ENCODE measurements at regions not wholly inside any gene's neighbourhood (a gene's known extent, or its start where the extent isn't known, plus 50 kb on each side); places are given as distances from the start of the nearest gene placed in this dataset.

- H3K9me3 ChIP-seq (ENCODE audit: control insufficient read depth in 1 of 2, insufficient read depth in 1 of 2, low read depth in 1 of 2, low read length in 2 of 2), result no peaks in the 10 kb centered on the region
- peaks cover 0 to 7% of the 10 kb centered on the region in 2 experiments; a peak in 2 of 4 replicates for H3K4me1 ChIP-seq (ENCODE audit: control insufficient read depth in 1 of 2, insufficient read depth in 2 of 2, low read length in 2 of 2)
- ChIA-PET RAD21 (ENCODE audit: low non-redundant PET in 1 of 2, low total read pairs in 2 of 2, uncharacterized antibody in 2 of 2, unreplicated experiment in 2 of 2) (no interaction called here), CTCF (no interaction called here), POLR2A (interaction anchor here (1.1 kb wide), 1 partner anchor 49 kb away, joined by 3 read pairs; no protein-coding TSS in a partner anchor)
- intact Hi-C loops (cut with micrococcal nuclease), result no loop called here
- no peaks in the 10 kb centered on the region for H3K79me2 ChIP-seq (ENCODE audit: insufficient read depth, low read length)
- H2AFZ ChIP-seq (ENCODE audit: low read depth, low read length, poor library complexity, severe bottlenecking), result no peak overlapping the region
- no peak overlapping the region for H3K27ac ChIP-seq (ENCODE audit: low read depth, low read length)
- H3K9me2 ChIP-seq (ENCODE audit: insufficient read depth), result peaks cover 3% of the 10 kb centered on the region; the same call in 1 of the 2 replicates
- no peak for DNase-seq (ENCODE audit: low read depth, low spot score)
- BruUV-seq (replicated peaks), result no TSS peak
- H3K9ac ChIP-seq (ENCODE audit: low read length), result no peak overlapping the region
- no peak for TF ChIP-seq SIN3A (IDR thresholded peaks at IDR 0.05; ENCODE audit: low read depth)
- TF ChIP-seq ELF1 (IDR thresholded peaks at IDR 0.05; ENCODE audit: borderline replicate concordance, low read depth), result no peak
- no peak for TF ChIP-seq POLR2AphosphoS5 (IDR thresholded peaks at IDR 0.05; ENCODE audit: low read depth, low read length)
- TF ChIP-seq ZFX (IDR thresholded peaks at IDR 0.05), result no peak
- TF ChIP-seq TCF7L2 (IDR thresholded peaks at IDR 0.05; ENCODE audit: borderline replicate concordance, extremely low read depth, insufficient read depth, insufficient read length), result no peak
- TF ChIP-seq ATF3 (IDR thresholded peaks at IDR 0.05), result no peak
- TF ChIP-seq SP1 (IDR thresholded peaks at IDR 0.05; ENCODE audit: low read depth), result no peak
- TF ChIP-seq SRF (IDR thresholded peaks at IDR 0.05; ENCODE audit: low read depth), result no peak
- TF ChIP-seq CTCF (IDR thresholded peaks at IDR 0.05 in 2 of 3, conservative IDR thresholded peaks at IDR 0.05 in 1 of 3; ENCODE audit: borderline replicate concordance in 1 of 3, insufficient read depth in 1 of 3, low read depth in 2 of 3, low read length in 2 of 3), result no peak
- TF ChIP-seq JUND (IDR thresholded peaks at IDR 0.05), result no peak
- TF ChIP-seq EGR1 (IDR thresholded peaks at IDR 0.05; ENCODE audit: low read depth), result no peak
- no peak for TF ChIP-seq EZH2phosphoT487 (IDR thresholded peaks at IDR 0.05; ENCODE audit: borderline replicate concordance)
- TF ChIP-seq POLR2A (IDR thresholded peaks at IDR 0.05; ENCODE audit: borderline replicate concordance, extremely low read depth, insufficient read depth, insufficient read length), result no peak
- TF ChIP-seq MAX (IDR thresholded peaks at IDR 0.05), result no peak
- no peak for TF ChIP-seq ZBTB33 (IDR thresholded peaks at IDR 0.05; ENCODE audit: extremely low read depth, insufficient replicate concordance, low read length)
- no peak for TF ChIP-seq RAD21 (IDR thresholded peaks at IDR 0.05; ENCODE audit: low read depth)
- no peak overlapping the region for H3K4me3 ChIP-seq (replicated peaks in 1 of 2; ENCODE audit: low read depth in 1 of 2, low read length in 2 of 2)
- no peaks in the 10 kb centered on the region for H4K20me1 ChIP-seq (ENCODE audit: insufficient read depth)
- no peak overlapping the region for H3K4me2 ChIP-seq (ENCODE audit: low read length)
- no peak for ATAC-seq
- no peaks in the 10 kb centered on the region for H3K36me3 ChIP-seq (ENCODE audit: control insufficient read depth in 1 of 2, insufficient read depth in 2 of 2, low read length in 2 of 2)
- no peaks in the 10 kb centered on the region for H3K27me3 ChIP-seq (ENCODE audit: insufficient read depth, low read length)
Measured at GRCh38 chr3:165513715-165514701, 317.8 kb upstream of the SLITRK3 start.
